ENCODE measurements at regions not wholly inside any gene's neighbourhood (a gene's known extent, or its start where the extent isn't known, plus 50 kb on each side); places are given as distances from the start of the nearest gene placed in this dataset.

DNA sequence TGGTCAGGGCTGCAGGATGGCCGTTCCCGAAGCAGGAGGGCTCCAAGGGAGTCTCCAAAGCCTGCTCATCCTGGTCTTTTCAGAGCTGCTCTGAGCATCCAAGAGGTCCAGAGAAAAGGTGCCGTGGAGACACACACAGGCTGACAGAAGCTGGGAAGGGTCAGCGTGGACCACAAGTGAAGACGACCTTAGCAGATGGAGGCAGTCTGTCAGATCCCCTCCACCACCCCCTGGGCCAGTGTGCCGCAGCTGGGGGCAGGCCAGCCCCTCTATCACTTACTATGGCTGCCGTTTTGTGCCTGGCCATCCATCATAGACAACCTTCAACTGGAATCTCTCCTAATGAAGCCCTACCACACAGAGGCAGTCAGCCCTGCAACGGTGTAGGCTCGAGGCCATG, 335.1 kb upstream of the RGMA start:
- TF ChIP-seq, protein P1, sequence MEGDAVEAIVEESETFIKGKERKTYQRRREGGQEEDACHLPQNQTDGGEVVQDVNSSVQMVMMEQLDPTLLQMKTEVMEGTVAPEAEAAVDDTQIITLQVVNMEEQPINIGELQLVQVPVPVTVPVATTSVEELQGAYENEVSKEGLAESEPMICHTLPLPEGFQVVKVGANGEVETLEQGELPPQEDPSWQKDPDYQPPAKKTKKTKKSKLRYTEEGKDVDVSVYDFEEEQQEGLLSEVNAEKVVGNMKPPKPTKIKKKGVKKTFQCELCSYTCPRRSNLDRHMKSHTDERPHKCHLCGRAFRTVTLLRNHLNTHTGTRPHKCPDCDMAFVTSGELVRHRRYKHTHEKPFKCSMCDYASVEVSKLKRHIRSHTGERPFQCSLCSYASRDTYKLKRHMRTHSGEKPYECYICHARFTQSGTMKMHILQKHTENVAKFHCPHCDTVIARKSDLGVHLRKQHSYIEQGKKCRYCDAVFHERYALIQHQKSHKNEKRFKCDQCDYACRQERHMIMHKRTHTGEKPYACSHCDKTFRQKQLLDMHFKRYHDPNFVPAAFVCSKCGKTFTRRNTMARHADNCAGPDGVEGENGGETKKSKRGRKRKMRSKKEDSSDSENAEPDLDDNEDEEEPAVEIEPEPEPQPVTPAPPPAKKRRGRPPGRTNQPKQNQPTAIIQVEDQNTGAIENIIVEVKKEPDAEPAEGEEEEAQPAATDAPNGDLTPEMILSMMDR (IDR thresholded peaks at IDR 0.05), result no peak
- TF ChIP-seq POLR2A (IDR thresholded peaks at IDR 0.05), result no peak
